ENCODE measurements at regions not wholly inside any gene's neighbourhood (a gene's known extent, or its start where the extent isn't known, plus 50 kb on each side); places are given as distances from the start of the nearest gene placed in this dataset.

DNA sequence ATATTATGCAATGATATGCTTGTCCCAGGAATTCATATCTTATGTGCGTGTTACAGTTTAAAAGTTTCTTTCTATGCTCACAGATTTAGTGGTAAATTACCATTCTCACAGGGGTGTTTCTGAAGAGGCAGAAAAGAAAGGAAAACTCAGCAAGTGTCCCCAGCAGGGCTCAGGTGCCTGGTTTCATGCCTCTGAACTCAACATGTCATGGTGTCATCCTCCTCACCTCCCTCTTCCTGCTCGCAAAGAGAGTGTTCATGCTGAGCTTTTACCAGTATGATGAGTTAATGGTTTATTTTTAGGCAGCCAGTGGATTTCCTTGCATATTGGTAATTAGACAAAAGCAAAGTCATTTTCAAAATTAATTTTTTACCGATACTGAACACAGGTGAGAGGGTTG lies 492.9 kb upstream of the ZEB2 start:
- DNase-seq (ENCODE audit: low spot score) = no peak

DNA sequence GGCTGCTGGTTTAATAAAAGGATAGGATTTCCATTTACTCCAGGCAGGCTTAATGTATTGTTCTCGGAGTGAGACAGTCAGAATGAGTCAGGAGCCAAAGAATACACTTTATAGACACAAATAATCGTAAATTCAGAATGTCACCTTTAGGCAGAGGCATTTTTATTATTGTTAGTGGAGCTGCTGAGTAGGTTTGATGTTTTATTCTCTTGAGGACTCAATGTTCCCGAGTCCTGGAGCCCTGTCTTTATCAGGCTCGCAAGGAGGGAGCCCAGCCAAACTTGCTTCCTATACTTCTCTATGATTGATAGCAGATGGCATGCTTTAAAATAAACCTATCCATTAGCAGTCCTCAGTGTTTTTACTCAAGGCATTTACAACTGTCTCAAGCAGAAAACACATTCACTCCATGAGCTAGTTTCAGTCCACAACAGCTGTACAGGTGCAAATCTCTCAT lies 492.3 kb upstream of the ZEB2 start:
- DNase-seq (ENCODE audit: low spot score) = no peak

DNA sequence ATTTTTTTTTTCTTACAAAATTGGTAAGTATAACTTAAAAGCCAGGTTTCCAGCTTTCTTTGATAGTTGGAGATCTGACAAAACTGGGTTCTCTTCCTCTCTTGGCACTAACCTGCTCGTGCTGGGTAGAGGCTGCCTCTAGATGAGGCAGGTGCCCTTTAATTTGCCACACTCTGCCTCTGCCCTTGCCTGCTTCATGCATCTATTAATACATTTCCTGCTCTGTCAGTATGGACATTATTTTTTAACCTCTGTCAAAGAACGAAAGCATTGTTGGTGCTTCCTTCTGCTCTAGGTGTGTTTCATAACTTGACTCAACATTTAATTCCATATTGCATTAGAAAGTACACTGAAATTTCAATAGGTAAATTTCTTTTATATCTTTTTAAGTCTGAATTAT lies 490.7 kb upstream of the ZEB2 start:
- DNase-seq (ENCODE audit: low spot score) = no peak

DNA sequence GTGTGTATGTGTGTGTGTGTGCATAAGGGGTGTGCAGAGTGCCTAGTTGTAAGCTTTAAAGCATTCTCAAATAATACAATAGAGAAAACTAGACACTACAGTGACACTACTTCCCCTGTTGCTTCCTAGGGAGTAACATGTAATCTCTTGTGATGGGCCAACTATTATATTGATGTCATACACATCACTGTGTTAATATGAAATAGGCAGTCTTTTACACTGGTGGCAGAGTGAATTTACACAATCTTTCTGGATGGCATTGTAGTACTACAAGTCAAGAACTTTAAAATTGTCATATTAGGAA lies 488.0 kb upstream of the ZEB2 start:
- no peak for DNase-seq (ENCODE audit: low spot score)

DNA sequence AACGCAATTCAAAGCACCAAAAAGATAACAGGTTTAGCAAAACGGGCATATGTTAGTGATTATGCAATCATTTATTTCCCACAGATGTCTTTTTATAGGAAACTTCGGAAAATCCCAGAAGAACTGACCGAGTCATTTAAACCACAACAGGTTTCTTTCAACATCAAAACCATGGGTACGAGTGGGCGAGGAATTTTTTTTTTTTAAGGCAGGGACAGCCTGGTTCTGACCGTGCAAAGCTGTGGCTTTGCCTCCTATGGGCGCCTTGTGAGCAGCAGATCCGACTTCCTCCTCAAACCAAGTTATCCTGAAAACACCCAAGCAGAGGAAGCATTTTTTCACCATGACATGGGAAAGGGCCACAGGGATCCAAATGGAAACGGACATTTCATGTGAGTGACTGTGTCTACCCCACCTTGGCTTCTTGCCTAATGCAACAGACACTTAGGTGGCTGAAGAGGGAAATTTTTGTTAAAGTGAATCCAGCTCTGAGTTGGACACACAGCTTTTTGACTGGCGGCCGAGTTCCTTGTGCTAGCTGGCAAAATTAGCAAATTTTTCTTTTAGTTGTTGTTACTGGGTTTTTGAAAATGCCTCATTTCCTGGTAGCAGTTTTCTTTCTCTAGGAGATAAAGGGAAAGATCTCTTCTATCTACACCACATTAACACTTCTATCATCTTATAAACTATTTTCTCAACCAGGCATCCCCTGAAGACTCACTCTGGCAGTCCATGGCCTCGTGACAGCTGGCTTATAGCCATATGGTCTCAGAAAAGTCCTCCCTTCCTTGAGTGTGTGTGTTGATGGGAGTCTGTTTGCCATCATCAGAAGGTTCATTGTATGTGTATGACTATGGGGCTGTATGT lies 487.4 kb upstream of the ZEB2 start:
- no peak for DNase-seq (ENCODE audit: low spot score)

DNA sequence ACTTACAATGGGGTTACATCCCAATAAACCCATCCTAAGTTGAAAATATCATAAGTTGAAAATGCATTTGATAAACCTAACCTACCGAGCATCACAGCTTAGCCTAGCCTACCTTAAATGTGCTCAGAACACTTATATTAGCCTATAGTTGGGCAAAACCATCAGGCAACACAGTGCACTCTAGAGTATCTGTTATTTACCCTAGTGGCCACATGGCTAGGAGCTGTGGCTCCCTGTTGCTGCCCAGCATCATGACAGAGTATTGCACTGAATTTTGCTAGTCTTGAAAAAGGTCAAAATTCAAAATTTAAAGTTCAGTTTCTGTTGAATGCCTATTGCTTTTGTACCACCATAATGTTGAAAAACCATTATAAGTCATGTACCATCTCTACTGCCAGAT lies 482.7 kb upstream of the ZEB2 start:
- DNase-seq (ENCODE audit: low spot score) = no peak

DNA sequence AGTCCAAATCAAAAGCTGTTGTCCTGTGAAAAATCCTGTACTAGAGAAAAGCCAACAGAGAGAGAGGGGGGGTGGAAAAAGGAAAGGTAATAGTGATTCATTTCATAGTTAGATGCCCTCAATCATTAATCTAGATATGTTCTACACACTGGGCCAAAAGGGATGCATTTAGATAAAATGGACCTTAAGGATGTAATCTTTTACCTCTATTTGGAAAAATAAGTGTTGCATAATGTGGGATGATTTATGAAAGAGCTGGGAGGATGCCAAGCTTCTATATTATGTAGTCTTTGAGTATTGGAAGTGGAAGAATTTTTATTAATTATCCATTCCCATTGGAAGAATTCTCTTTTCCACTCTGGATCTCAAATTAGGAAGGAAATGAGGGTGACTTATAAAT lies 480.5 kb upstream of the ZEB2 start:
- no peak for DNase-seq (ENCODE audit: low spot score)

DNA sequence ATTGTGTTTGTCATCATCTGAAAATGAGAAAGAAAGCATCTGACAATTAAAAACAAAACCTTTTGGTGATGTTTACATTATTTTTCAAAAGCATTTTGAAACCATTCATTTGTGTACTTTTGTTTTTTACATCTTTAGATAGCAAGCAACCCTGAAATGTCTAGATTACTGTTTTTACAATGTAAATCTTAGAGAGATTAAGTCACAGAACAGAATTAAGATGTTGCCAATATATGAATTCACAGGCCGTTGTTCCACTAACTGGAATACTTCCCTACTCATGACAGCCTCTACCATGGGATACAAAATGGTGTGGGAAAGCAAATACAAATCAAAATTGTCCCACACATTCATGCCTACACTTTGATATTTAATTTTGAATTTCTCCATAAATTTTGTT lies 480.0 kb upstream of the ZEB2 start:
- no peak for DNase-seq (ENCODE audit: low spot score)

DNA sequence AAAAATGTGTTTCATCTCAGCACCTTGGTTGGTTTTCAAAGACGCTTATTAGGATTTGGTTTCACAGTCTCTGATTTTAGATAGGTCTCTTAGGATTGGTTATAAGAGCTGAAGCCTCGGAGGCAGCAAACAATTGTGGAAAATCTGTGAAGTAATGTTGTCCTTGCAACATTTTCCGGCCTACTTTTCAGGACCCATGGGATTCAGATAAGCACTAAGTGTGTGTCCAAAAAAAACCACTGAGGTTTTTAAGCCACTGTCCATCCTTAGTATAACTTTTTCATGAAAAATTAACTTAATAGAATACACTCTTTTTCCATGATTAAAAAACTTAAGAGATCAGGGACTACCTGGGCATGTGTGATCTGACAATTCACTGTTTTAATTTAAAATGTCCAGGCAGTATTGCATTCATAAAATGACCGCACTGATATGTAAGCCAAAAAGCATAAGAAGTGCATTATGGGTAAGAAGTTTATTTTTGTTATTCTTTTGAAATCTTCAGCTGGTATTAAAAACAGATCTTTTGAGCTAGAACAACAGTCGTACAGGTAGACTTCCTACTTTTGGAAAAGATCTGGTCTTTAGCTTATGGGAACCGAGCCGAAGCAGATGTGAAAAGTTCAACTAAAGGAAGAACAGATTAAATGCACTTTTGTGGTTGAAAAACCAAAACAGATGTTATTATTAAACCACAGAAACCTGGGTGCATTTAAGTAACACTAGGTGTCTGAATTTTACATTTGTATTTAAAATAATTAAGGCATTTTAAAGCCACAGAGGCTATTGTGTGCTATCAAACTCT lies 479.4 kb upstream of the ZEB2 start:
- no peak for DNase-seq (ENCODE audit: low spot score)

DNA sequence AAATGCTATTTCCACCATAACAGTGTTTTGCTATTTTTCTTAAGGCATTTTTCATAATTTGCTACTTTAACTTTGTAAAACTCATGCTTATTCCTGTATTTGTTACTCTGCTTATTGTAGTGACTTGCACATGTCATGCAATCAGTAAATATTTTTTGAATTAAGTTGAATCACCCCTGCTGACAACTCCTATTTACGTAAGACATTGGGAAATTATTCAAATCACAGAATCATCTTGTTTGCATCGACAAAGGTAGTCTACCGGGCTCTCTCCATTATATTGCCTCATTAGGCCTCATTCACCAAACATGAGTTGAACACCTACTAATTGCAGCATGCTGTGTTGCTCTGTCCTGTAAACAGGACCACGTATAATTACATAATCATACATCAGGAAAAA lies 478.5 kb upstream of the ZEB2 start:
- DNase-seq (ENCODE audit: low spot score) = no peak

DNA sequence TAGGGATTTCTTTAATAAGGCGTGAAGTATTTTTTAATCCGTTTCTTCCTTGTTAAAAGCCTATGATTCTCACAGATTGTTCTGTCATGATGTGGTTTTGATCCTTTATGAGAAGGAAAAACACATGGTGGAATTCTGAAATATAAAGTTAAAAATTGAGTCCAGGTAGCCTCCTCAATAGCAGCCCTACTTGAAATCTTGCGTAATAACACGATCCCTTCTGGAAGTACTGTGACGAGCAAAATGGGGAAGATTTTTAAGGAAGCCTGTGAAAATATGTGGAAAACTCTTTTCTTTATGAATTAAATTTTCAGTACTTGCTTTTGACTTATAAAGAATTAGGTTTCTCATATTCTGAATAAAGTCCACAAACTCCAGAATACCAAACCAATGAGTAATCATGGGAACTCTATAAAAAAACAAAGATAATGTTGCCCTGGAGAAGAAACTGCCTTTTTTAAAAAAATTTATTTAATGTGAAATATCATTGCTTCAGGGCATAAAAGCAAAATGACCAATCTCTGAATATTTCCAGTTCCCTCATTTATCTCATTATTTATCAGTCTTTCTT lies 476.4 kb upstream of the ZEB2 start:
- no peak for DNase-seq (ENCODE audit: low spot score)

DNA sequence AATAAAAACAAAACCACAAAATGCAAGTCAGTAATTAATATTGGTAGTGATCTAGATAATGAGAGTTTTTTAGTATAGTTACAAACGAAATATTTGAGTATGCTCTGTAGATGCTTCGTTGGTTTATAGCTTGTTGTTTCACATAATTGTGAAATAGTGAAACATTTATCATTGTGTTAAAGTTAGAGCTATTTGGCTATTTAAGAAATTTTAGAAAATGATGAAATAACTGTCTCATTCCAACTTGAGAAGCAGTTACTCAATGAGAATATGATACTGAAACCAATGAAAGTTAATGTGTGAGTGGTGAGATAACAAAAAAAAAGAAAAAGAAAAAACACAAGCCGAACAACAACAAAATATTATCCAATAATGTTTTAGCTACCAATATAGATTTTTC lies 475.6 kb upstream of the ZEB2 start:
- no peak for DNase-seq (ENCODE audit: low spot score)

DNA sequence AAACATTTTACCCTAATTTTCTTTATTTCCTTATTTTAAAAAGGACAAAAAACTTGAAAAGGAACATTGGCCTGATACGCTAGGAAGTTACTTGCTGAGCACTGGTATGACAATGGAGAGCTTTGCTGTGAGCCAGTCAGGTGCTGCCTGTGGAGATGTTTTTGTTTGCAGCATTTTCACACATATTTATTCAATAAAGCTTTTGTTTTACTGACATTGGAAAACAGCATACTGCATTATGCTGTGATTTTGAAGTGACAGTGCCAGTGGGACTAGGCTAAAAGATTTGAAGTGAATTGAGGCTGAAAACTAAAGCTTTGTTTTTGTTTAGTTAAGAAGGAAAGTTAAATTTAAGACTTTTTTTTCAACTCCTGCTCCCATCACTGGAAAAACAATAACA lies 470.7 kb upstream of the ZEB2 start:
- no peak for DNase-seq (ENCODE audit: low spot score)

DNA sequence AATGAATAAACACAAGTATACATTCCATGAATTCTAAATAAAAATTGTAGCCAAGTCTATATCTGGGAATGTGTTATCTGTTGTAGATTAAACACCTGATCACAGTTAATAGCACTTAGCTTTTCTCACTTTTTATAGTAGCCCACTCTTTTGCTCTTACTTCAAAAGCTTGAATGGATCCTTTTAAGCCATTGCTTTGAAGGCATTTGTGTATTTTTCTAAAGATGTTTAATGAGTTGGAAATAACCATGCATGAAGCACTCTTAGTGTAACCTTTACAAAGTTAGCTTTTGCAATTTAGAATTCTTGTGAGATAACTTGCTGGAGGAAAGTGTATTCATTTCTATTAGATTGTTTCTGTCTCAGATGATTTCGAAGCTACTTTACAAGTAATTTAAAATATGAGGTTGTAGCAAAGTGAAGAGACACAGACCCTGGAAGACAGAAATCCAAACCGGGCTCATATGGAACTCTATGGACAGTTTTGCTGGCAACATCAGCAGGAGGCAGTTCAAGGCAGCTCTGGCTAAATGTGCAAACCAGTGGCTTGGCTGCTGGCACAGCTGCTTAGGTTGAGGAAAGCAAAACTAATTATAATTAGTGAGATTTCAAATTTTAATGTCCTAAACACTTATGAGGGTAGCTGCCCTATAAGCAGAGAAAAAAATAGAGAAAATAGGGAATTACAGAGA lies 469.8 kb upstream of the ZEB2 start:
- no peak for DNase-seq (ENCODE audit: low spot score)

DNA sequence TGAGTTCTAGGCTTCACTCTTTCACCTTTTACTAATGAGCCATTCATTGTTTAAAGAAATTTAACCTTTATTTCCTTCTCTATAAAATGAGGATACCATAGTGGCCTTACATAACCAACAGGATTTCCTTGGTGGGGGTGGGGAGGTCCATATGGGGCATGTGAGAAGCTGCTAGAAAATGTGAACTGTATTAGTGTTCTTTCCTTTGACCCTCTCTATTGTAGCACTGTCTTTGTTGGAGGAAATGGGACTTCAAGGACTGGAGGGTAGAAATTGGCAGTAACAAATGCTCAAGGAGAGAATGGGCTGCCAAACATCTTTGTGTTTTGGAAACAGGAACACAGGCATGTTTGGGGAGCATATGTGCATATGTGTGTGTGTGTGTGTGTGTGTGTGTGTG lies 468.7 kb upstream of the ZEB2 start:
- DNase-seq (ENCODE audit: low spot score) = no peak

DNA sequence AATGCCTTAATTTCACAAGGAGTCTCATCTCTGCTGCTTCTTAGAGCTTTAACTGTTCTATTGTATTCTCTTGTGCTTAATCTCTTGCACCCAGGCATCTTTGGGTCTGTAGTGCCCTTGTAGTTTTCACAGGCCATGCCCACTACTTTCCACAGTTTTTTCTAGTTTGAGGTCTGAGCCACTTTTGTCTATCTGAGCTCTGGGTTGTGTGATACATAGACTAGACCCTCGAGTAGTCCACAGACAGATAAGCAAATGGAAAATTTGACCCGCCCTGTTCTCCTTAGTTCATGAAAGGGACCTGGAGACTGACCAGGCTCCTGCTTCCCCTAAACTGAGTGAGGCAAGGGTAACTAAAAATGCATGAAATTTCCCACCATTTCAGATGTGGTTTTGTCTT lies 466.8 kb upstream of the ZEB2 start:
- DNase-seq (ENCODE audit: low spot score) = no peak

DNA sequence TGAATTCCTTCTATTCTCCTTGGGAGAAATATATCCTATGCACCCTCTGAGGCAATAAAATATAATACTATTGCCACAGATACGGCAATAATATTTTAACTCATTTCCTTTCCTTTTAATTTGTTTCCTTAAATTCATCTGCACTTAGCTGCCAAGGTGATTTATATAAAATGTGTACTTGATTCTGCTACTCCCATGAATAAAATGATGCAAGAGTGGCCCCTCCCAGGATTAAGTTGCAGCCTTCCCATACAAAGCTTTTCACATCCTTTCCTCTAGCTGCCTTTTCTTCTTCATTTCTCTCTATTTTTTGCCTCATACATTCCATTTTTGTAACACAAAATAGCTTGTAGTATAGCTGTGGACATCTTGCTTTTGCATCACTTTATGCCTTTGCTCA lies 464.1 kb upstream of the ZEB2 start:
- no peak for DNase-seq (ENCODE audit: low spot score)

DNA sequence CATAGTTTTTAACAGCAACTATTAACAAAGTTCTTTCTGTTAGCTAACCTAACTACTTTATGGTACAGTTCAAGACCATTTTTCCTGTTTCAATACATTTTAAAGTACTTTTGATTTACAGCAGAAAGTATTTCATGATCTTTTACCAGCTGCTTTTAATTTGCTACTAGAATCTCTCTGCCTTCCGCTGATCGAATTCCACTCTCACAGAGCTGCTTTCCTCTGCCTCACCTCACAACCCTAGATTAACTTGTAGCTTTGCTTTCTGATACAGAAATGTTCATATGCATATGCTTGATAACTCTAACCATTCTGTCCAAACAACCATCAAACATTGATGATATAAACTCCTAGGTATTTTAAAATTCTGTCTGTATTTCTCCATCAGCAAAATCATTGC lies 463.2 kb upstream of the ZEB2 start:
- DNase-seq (ENCODE audit: low spot score) = no peak

DNA sequence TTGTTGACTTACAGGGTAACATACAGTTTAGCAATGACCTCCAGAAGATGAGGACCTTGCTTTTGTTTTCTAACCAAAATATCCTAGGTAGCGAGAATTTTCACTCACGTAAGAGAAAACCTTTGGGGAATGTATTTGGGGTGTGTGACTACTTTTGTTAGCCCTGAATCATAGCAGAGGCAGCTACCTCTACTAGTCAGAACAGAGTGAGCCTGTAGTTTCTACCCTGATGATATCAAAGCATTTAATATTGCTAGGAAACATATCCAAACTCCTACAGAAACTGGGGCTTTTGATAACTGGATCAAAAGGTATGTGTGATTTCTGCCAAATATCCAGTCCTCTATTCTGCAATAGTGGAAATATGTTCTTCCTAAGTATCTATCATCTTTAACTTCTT lies 462.6 kb upstream of the ZEB2 start:
- no peak for DNase-seq (ENCODE audit: low spot score)

DNA sequence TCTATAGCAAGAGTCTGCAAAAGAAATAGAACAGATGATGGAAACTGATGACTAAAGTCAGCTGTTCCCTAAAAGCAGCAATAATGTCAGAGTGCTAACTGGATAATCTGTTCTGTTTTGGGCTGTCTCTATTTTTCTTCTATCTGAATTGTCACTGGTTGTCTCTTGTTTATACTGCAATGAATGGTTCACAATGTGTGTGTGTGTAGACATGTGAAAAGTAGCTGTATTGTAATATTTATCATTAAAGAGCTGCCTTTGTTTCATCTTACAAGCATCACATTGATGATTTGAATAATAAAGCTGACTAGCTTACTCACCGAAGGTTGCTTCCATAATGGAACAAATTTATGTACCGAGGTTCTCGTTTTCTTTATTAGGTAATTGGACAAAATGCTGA lies 456.0 kb upstream of the ZEB2 start:
- DNase-seq (ENCODE audit: low spot score) = no peak

DNA sequence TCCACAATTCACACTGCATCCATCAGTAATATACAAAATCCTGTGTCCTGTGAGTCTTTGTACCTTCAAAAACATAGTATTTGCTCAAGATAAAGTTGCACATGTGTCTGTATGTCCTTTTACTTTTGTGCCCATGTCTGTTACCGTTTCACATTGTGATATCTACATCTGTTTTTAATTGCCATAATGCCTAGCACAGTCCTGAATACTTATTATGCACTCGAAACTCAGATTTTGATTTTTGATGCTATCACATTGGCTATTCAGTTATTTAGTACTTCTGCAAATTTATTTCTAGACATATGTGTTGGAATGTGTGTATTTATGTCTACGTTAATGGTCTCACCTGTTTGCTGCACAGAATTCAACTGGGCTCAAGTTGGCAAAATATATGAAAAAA lies 452.8 kb upstream of the ZEB2 start:
- no peak for DNase-seq (ENCODE audit: low spot score)

DNA sequence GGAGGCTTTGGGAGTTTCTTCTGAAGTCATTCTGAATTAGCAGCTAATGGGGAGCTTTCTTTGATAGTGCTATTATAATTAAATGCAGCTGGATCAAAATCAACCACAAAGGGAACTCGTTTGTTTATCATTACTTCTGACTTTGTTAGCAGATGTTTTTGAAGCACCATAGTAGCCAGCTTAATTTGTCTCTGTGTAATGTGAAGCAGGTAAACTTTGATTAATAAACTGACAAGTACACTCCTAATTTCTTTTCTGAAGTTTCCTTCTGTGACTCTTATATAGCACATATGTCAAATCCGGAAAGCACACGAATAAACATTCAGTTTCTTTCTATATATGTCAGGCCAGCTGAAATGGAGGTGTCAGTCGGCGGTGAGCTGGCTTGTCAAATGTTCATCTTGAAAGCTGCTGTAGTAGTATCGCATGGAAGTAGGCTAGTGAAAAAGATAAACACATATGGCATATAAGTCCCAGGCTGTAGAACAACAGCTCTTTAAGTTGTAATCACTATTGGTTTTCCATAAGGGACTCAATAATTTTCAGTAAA lies 451.9 kb upstream of the ZEB2 start:
- DNase-seq (ENCODE audit: low spot score) = no peak
